ENCODE measurements at regions not wholly inside any gene's neighbourhood (a gene's known extent, or its start where the extent isn't known, plus 50 kb on each side); places are given as distances from the start of the nearest gene placed in this dataset.

DNA sequence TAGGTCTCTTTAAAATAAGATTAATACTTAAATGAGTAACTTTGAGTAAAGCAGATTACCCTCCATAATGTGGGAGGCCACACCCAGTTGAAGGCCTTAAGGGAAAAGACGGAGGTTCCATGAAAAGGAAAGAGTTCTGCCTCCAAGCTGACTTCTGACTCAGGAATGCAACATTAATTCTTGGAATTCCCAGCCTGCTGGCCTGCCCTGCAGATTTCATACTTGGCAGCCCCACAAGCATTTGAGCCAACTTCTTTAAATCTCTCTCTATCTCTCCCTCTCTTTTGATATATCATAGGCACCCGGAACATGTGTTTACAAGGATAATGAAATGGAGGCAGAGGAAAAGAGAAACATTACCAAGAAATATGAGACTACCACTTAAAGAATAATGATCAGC, 902.3 kb upstream of the MIR17HG start:
- TF ChIP-seq, protein P1, sequence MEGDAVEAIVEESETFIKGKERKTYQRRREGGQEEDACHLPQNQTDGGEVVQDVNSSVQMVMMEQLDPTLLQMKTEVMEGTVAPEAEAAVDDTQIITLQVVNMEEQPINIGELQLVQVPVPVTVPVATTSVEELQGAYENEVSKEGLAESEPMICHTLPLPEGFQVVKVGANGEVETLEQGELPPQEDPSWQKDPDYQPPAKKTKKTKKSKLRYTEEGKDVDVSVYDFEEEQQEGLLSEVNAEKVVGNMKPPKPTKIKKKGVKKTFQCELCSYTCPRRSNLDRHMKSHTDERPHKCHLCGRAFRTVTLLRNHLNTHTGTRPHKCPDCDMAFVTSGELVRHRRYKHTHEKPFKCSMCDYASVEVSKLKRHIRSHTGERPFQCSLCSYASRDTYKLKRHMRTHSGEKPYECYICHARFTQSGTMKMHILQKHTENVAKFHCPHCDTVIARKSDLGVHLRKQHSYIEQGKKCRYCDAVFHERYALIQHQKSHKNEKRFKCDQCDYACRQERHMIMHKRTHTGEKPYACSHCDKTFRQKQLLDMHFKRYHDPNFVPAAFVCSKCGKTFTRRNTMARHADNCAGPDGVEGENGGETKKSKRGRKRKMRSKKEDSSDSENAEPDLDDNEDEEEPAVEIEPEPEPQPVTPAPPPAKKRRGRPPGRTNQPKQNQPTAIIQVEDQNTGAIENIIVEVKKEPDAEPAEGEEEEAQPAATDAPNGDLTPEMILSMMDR (IDR thresholded peaks at IDR 0.05) = no peak
- TF ChIP-seq POLR2A (IDR thresholded peaks at IDR 0.05) = no peak

Data from esophagus squamous epithelium (tissue), 4 donors.